ENCODE measurements at regions not wholly inside any gene's neighbourhood (a gene's known extent, or its start where the extent isn't known, plus 50 kb on each side); places are given as distances from the start of the nearest gene placed in this dataset.

DNA sequence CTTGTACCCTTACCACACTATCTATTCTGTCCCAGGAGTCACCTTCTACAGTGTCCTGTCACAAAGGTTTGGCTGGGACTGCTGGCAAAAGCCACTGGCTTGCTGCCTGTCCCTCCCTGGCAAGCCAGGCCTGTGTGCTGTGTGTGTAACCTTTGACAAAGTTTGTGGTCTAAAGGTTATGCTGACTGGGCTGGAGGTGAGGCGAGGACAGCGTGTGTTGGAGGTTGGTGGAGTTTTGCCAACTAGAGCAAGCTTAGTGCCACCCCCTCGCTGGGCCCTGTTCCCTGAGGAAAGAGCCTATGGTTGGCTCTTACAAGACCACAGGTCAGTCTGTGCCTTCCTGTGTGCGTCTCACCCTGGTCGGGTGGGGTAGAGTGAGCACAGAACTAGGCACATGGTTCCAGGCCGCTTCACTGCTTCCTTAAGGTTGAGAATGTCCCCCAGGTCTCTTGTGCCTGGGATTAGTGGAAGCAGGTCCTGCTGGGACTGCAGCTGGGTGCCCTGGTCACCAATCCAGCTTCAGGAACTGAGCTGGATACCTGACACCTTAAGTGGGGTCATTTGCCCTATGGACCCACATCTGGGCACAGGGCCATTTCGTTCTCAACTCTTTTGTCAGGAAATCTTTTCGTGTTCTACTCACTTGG is 152.2 kb downstream of the GADD45G start:
- Histone ChIP-seq H3K4me3 (ENCODE audit: insufficient read depth, low read length, poor library complexity, severe bottlenecking) (no peak overlapping the region), H4K20me1 (ENCODE audit: low read depth, low read length) (no peaks in the 10 kb centered on the region), H3F3A (ENCODE audit: insufficient read depth) (no peaks in the 10 kb centered on the region), H3K36me3 (ENCODE audit: low read length) (no peaks in the 10 kb centered on the region), H3K27ac (ENCODE audit: low read depth, low read length) (no peak overlapping the region), H3K9me3 (ENCODE audit: insufficient read depth, low read length) (no peaks in the 10 kb centered on the region), H3K4me2 (ENCODE audit: low read depth, low read length, poor library complexity, severe bottlenecking) (no peak overlapping the region), H3K9me2 (replicated peaks; ENCODE audit: insufficient read depth, low read length) (no peaks in the 10 kb centered on the region), H3K79me2 (ENCODE audit: insufficient read depth, low read length) (no peaks in the 10 kb centered on the region), H2AFZ (ENCODE audit: low read depth, low read length, severe bottlenecking) (no peak overlapping the region), H3K27me3 (ENCODE audit: low read length) (no peaks in the 10 kb centered on the region), H3K9ac (ENCODE audit: low read length) (no peak overlapping the region)
- no peak for TF ChIP-seq EZH2phosphoT487 (conservative IDR thresholded peaks at IDR 0.05; ENCODE audit: low read length)
- TF ChIP-seq, protein P1, sequence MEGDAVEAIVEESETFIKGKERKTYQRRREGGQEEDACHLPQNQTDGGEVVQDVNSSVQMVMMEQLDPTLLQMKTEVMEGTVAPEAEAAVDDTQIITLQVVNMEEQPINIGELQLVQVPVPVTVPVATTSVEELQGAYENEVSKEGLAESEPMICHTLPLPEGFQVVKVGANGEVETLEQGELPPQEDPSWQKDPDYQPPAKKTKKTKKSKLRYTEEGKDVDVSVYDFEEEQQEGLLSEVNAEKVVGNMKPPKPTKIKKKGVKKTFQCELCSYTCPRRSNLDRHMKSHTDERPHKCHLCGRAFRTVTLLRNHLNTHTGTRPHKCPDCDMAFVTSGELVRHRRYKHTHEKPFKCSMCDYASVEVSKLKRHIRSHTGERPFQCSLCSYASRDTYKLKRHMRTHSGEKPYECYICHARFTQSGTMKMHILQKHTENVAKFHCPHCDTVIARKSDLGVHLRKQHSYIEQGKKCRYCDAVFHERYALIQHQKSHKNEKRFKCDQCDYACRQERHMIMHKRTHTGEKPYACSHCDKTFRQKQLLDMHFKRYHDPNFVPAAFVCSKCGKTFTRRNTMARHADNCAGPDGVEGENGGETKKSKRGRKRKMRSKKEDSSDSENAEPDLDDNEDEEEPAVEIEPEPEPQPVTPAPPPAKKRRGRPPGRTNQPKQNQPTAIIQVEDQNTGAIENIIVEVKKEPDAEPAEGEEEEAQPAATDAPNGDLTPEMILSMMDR (IDR thresholded peaks at IDR 0.05; ENCODE audit: insufficient read depth, low read length, poor library complexity, severe bottlenecking), result no peak

GRCh38 chr9:89757776-89758528 is 153.1 kb downstream of the GADD45G start:
- Histone ChIP-seq H3K79me2 (ENCODE audit: insufficient read depth, low read length) (no peaks in the 10 kb centered on the region), H3F3A (ENCODE audit: insufficient read depth) (no peaks in the 10 kb centered on the region), H2AFZ (ENCODE audit: low read depth, low read length, severe bottlenecking) (no peak overlapping the region), H3K4me2 (ENCODE audit: low read depth, low read length, poor library complexity, severe bottlenecking) (no peak overlapping the region), H3K9ac (ENCODE audit: low read length) (no peak overlapping the region), H3K27me3 (ENCODE audit: low read length) (no peaks in the 10 kb centered on the region), H3K27ac (ENCODE audit: low read depth, low read length) (no peak overlapping the region), H3K9me2 (replicated peaks; ENCODE audit: insufficient read depth, low read length) (no peaks in the 10 kb centered on the region), H3K9me3 (ENCODE audit: insufficient read depth, low read length) (no peaks in the 10 kb centered on the region), H3K4me3 (ENCODE audit: insufficient read depth, low read length, poor library complexity, severe bottlenecking) (no peak overlapping the region), H4K20me1 (ENCODE audit: low read depth, low read length) (no peaks in the 10 kb centered on the region), H3K36me3 (ENCODE audit: low read length) (no peaks in the 10 kb centered on the region)
- TF ChIP-seq, protein P1 (IDR thresholded peaks at IDR 0.05; ENCODE audit: insufficient read depth, low read length, poor library complexity, severe bottlenecking), result no peak
- TF ChIP-seq EZH2phosphoT487 (conservative IDR thresholded peaks at IDR 0.05; ENCODE audit: low read length), result no peak

GRCh38 chr9:89759572-89759971 is 154.8 kb downstream of the GADD45G start:
- no peak overlapping the region for H3K4me2 ChIP-seq (ENCODE audit: low read depth, low read length, poor library complexity, severe bottlenecking)
- no peaks in the 10 kb centered on the region for H3K27me3 ChIP-seq (ENCODE audit: low read length)
- no peak for TF ChIP-seq EZH2phosphoT487 (conservative IDR thresholded peaks at IDR 0.05; ENCODE audit: low read length)
- TF ChIP-seq, protein P1 (IDR thresholded peaks at IDR 0.05; ENCODE audit: insufficient read depth, low read length, poor library complexity, severe bottlenecking), result no peak
- no peaks in the 10 kb centered on the region for H4K20me1 ChIP-seq (ENCODE audit: low read depth, low read length)
- no peaks in the 10 kb centered on the region for H3K9me2 ChIP-seq (replicated peaks; ENCODE audit: insufficient read depth, low read length)
- no peak overlapping the region for H2AFZ ChIP-seq (ENCODE audit: low read depth, low read length, severe bottlenecking)
- no peak overlapping the region for H3K27ac ChIP-seq (ENCODE audit: low read depth, low read length)
- H3K9me3 ChIP-seq (ENCODE audit: insufficient read depth, low read length), result no peaks in the 10 kb centered on the region
- H3F3A ChIP-seq (ENCODE audit: insufficient read depth), result no peaks in the 10 kb centered on the region
- no peak overlapping the region for H3K4me3 ChIP-seq (ENCODE audit: insufficient read depth, low read length, poor library complexity, severe bottlenecking)
- H3K9ac ChIP-seq (ENCODE audit: low read length), result no peak overlapping the region
- H3K36me3 ChIP-seq (ENCODE audit: low read length), result no peaks in the 10 kb centered on the region
- H3K79me2 ChIP-seq (ENCODE audit: insufficient read depth, low read length), result no peaks in the 10 kb centered on the region

Measured in SU-DHL-6 (cell line).